MM.1S (cell line): ENCODE measurements at regions not wholly inside any gene's neighbourhood (a gene's known extent, or its start where the extent isn't known, plus 50 kb on each side); places are given as distances from the start of the nearest gene placed in this dataset.

Experiments used
- EZH2phosphoT487 ChIP-seq: fragments of 300-600 bp; sonication (generic); IDR thresholded peaks from 2 replicates; pipeline ENCODE4 v1.6.1; 2018; ENCODE audit warnings: antibody characterized with exemption, low read length
- TF ChIP-seq, protein P1 (sequence below): fragments of 300-600 bp; sonication (generic); IDR thresholded peaks from 2 replicates; pipeline ENCODE4 v1.5.1; 2016; ENCODE audit warnings: antibody characterized with exemption, low read length, mixed read lengths

DNA sequence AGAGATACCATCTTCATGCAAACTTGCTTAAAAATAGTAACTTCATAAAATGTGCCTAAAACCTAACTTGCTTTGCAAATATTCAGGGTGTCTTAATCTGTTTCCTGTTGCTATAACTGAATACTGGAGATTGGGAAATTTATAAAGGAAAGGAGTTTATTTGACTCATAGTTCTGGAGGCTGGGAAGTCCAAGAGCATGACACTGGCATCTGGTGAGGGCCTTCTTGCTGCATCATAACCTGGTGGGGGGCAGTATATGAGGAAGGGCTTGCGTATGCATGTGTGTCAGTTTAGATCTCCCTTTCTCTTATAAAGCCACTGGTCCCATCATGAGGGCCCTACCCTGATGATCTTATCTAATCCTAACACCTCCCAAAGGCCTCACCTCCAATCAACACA lies 166.5 kb downstream of the LPIN1 start:
- no peak for TF ChIP-seq EZH2phosphoT487
- TF ChIP-seq, protein P1, sequence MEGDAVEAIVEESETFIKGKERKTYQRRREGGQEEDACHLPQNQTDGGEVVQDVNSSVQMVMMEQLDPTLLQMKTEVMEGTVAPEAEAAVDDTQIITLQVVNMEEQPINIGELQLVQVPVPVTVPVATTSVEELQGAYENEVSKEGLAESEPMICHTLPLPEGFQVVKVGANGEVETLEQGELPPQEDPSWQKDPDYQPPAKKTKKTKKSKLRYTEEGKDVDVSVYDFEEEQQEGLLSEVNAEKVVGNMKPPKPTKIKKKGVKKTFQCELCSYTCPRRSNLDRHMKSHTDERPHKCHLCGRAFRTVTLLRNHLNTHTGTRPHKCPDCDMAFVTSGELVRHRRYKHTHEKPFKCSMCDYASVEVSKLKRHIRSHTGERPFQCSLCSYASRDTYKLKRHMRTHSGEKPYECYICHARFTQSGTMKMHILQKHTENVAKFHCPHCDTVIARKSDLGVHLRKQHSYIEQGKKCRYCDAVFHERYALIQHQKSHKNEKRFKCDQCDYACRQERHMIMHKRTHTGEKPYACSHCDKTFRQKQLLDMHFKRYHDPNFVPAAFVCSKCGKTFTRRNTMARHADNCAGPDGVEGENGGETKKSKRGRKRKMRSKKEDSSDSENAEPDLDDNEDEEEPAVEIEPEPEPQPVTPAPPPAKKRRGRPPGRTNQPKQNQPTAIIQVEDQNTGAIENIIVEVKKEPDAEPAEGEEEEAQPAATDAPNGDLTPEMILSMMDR, result no peak
